GM23248 (cell line): ENCODE measurements at regions not wholly inside any gene's neighbourhood (a gene's known extent, or its start where the extent isn't known, plus 50 kb on each side); places are given as distances from the start of the nearest gene placed in this dataset.

Source experiments
- EZH2 ChIP-seq: fragments of 200-600 bp; sonication (generic); IDR thresholded peaks from 2 replicates; pipeline ENCODE4 v1.6.1; 2018; ENCODE audit warnings: antibody characterized with exemption, mild to moderate bottlenecking; ENCODE audit not compliant: insufficient read depth, poor library complexity, severe bottlenecking
- EZH2phosphoT487 ChIP-seq: fragments of 200-600 bp; sonication (generic); IDR thresholded peaks from 2 replicates; pipeline ENCODE4 v1.6.1; 2018; ENCODE audit warnings: antibody characterized with exemption, moderate library complexity, mild to moderate bottlenecking, low read depth; ENCODE audit not compliant: insufficient read depth

- no peak for TF ChIP-seq EZH2
- TF ChIP-seq EZH2phosphoT487 = no peak
These were observed 169.8 kb downstream of the LRIG3 start for GRCh38 chr12:58750484-58750883.
